ENCODE measurements at regions not wholly inside any gene's neighbourhood (a gene's known extent, or its start where the extent isn't known, plus 50 kb on each side); places are given as distances from the start of the nearest gene placed in this dataset.

DNA sequence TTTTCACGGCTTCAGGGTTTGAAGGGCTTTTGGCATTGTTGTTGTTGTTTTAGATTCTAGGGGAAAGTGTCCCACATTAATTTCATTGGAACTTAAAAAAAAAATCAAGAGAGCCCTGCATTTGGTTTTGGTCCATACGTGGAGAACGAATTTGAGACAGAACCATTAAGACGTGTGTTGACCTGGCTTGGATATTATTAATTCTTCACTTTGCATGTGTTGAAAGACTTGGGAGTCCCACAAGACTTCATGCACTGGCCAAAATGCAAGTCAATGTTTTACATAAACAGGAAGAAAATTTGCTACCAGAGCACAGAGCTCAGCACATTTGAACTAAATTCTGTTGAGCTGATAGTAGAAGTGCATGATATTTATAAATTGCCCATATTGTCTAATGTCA, 761.2 kb upstream of the ACVR2A start:
- no peak for DNase-seq (ENCODE audit: low read depth in 2 of 2)

DNA sequence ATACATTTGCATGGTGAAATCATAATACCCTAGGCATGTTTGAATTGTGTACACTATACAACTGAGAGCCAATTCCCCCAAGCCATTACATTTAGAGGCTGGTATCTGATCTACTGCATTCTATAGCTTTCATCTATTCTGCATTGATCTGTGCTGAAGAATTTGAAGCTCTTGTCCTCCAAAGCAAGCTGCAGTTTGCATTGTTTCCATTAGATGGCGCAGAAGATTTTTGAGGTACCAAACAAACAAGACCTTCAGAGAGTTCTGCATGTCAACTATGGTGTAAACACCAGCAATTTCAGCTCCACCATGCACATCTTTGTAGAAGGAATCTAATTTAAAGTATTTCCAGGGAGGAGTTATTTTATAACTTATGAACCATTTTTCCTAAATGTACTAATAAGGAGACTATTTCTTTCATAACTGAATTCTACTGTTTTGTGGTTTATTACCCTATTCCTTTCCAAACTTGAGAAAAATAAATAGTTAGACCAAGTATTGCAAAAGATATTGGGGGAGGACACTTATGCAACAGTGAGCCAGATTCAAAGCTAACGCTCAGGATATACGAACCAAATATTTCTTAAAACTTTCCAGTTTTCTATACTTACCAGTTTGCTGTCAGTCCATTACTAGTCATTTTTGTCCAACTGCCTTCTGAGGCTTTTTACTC, 761.8 kb upstream of the ACVR2A start:
- DNase-seq (ENCODE audit: low read depth in 2 of 2), result peak; percentile 42 to 55

GRCh38 chr2:147081831-147082230, 763.0 kb upstream of the ACVR2A start:
- no peak for DNase-seq (ENCODE audit: low read depth in 2 of 2)

DNA sequence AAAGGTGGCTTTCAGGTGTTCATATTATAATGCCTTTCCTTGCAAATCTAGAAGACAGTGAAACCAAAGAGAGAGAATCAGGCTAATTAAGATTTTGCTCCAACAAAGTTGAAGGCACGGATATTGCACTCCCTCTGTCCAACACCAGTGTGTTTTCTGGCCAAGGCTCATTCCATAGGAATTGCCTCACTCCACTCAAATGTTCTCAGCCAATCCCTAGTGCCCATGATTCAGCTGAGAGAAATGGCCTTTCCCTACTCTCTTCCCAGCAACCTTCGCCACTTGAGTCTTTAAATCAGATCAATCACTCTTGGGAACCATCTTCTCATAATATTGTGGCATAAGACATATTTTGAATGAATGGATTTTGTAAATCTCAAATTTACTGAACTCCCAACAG, 768.2 kb upstream of the ACVR2A start:
- no peak for DNase-seq (ENCODE audit: low read depth in 2 of 2)

DNA sequence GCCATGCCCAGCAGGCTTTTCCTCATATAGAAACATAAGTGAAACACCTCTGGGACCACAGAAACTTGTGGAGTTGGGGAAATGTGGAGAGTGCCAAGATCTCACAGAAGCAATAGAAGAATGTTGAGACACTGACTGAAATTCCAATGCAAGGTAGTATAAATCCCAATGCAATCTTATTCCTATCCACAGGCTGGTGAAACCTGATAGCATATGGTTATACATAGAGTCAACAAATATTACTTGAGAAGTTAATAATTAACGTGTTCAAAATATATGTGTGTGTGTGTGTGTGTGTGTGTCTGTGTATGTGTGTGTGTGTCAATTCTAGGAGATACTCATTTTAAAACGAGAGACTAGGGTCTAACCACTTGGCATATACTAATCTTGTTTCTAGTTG, 776.8 kb upstream of the ACVR2A start:
- no peak for DNase-seq (ENCODE audit: low read depth in 2 of 2)

- no peak for DNase-seq (ENCODE audit: low read depth in 2 of 2)
Observed at GRCh38 chr2:147067136-147067535, 777.7 kb upstream of the ACVR2A start.

- no peak for DNase-seq (ENCODE audit: low read depth in 2 of 2)
Observed at GRCh38 chr2:147062073-147062472, 782.8 kb upstream of the ACVR2A start.

GRCh38 chr2:147061269-147061668, 783.6 kb upstream of the ACVR2A start:
- DNase-seq (ENCODE audit: low read depth in 2 of 2), result no peak

DNA sequence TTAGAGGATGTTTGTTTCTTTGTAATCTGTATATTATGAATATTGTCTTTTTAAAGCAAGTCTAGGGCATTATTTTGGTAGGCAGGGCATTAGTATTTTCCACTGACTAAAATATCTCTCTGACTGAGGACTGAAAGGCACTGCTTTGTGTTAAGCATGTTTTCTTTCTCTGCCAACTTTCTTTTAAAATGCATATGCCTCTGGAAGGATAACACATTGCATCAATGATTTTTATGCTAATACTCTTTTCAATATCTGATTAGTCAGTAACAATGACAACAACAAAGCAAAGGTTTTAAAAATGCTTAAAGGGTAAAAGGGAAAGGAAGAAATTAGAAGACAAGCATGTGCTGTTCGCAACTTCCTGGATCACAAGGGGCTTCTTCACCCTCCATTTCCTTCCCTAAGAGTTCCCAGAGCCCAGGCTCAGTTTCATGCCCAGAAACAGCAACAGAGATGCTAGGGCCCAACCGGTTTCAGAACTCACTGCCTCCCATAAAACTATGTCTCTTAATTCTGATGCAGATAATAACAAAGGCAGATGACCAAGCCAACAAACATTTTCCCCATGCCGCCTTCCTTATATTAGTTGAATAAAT, 786.8 kb upstream of the ACVR2A start:
- DNase-seq (ENCODE audit: low read depth in 2 of 2), result no peak

- no peak for DNase-seq (ENCODE audit: low read depth in 2 of 2)
Observed at GRCh38 chr2:147051814-147052213, 793.0 kb upstream of the ACVR2A start.

DNA sequence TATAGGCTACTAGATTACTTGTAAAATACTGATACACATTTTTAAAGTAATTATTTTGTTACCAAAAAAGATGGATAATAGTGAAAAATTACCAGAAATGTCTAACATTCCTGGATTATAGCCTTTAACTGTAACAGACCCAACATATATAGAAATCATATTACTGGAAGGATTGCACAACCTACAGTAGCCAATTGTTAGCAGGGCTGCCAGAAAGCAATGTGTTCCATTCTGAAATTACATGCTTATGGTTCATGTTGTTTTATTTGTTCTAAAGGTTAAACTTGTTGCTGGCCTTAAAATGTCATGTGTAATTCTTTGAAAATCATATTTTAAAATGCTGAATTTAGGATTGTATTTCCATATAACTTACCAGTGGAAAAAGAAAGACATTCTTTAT, 793.6 kb upstream of the ACVR2A start:
- DNase-seq (ENCODE audit: low read depth in 2 of 2), result no peak

DNA sequence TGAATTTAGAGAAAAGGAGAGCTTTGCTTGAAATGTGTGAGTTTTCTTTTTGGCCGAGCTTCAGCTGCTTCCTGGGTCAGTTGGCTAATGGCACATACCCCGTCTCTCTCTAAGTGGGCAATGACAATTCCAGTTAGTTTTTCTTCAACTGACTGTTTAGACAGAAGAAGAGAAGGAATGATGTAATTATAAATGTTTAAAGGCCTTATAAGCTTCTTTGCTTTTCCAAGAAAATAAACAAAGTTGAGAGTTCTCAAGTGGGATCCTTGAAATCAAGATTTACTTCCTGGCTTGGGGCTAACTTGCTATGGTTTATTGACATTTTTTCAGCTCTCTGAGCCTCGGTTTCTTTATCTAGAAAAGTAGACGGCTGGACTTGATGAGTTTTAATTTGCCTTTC, 794.9 kb upstream of the ACVR2A start:
- no peak for DNase-seq (ENCODE audit: low read depth in 2 of 2)

DNA sequence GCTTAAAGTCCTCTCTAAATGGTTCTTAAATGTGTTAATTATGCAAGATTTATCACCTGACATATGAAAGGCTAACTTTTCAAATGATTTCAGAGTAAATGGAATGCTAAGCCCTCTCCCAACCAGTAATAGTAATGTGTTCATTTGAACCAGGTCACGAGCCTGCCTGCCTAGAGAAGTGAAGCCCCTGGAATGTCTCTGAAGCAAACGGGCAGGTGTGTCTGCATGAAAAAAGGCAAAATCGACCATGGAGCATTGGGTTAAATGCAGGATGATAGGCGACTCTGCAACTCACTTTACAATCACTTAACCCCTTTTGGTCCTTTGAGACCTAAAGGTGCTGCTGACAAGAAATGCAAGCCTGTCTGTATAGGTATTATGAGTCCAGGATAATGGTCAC, 798.4 kb upstream of the ACVR2A start:
- no peak for DNase-seq (ENCODE audit: low read depth in 2 of 2)

- DNase-seq (ENCODE audit: low read depth in 2 of 2), result peak; percentile 39 to 50
Observed at GRCh38 chr2:147045113-147045512, 799.7 kb upstream of the ACVR2A start.

GRCh38 chr2:147041121-147041494, 803.7 kb upstream of the ACVR2A start:
- DNase-seq (ENCODE audit: low read depth in 2 of 2), result no peak

- no peak for DNase-seq (ENCODE audit: low read depth in 2 of 2)
Observed at GRCh38 chr2:147040298-147041120, 804.3 kb upstream of the ACVR2A start.

- DNase-seq (ENCODE audit: low read depth in 2 of 2), result no peak
Observed at GRCh38 chr2:147037048-147037447, 807.8 kb upstream of the ACVR2A start.

DNA sequence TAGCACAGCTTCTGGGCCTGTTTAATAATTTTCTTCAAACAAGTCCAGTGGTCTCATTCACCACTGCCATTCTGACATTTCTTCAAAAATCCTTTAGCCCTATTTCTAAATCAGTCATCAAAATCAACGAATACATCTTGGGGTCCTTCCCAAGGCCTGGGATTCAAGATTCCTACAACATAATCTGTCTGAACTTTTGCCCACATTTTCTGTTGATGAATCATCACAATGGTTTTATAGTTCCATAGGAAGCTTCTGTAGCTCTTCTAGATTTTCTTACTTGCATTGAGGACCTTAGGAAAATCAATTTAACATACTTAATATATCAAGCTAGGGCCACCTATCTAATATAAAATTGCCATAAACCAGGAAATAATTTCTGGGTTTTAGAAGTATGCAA, 811.8 kb upstream of the ACVR2A start:
- DNase-seq (ENCODE audit: low read depth in 2 of 2), result no peak

DNA sequence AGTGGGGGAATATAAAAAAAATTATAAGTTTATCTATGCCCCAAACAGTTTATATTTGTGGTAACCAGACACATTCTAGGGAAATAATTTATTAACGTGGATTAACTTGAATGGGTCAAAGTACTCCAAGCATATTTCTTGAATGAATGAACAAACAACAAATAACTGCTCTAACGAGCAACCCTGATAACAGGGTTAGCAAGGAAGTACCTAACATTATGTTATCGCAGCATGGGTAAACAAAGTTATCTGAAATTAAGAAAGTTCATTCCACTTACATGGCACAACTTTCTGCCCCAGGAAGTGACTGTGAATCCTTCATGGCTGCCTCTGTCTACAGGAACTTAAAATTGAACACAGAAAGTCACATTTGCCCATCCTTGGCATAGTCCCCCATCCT, 812.9 kb upstream of the ACVR2A start:
- no peak for DNase-seq (ENCODE audit: low read depth in 2 of 2)

GRCh38 chr2:147030966-147031720, 813.7 kb upstream of the ACVR2A start:
- peak in 1 of 2 donors; percentile 57 for DNase-seq (ENCODE audit: low read depth in 2 of 2)

GRCh38 chr2:147027436-147027835, 817.4 kb upstream of the ACVR2A start:
- DNase-seq (ENCODE audit: low read depth in 2 of 2), result no peak

- DNase-seq (ENCODE audit: low read depth in 2 of 2), result no peak
Observed at GRCh38 chr2:147026664-147027295, 818.0 kb upstream of the ACVR2A start.

Measured in dermis microvascular lymphatic vessel endothelial cell (primary cell).